ENCODE measurements at regions not wholly inside any gene's neighbourhood (a gene's known extent, or its start where the extent isn't known, plus 50 kb on each side); places are given as distances from the start of the nearest gene placed in this dataset.

GRCh38 chr9:20208961-20209371 is 413.3 kb downstream of the MLLT3 start:
- TF ChIP-seq CTCF (IDR thresholded peaks at IDR 0.05 in 4 of 5, conservative IDR thresholded peaks at IDR 0.05 in 1 of 5) (no peak), POLR2A (IDR thresholded peaks at IDR 0.05) (no peak)
